ENCODE measurements at regions not wholly inside any gene's neighbourhood (a gene's known extent, or its start where the extent isn't known, plus 50 kb on each side); places are given as distances from the start of the nearest gene placed in this dataset.

DNA sequence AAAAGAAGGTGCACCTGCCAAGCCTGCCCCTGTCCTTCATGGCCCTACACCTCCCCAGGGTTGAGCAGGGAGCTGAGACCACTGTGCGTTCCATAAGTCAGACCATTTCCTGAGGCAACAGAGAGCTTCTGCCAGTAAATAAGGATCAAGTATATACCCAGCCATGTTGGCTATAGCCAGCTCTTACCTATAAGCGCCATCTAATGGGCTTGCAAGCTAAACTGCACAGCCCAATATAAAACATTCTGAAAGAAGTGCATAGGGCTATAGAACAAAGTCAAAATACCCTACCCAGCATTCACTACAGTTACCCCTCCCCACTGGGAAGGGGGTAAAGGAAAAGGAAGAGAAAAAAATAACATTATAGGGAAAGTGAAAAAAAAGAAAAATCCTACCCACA, 59.3 kb upstream of the SCAF11 start:
- Histone ChIP-seq H3K36me3 (ENCODE audit: control insufficient read depth, insufficient read depth, low read length) (no peaks in the 10 kb centered on the region), H3K9me1 (ENCODE audit: insufficient read depth, low read length) (no peaks in the 10 kb centered on the region), H4K20me1 (ENCODE audit: insufficient read depth, low read length) (no peaks in the 10 kb centered on the region), H4K91ac (ENCODE audit: insufficient read depth, low read depth, low read length) (no peak overlapping the region), H3K4me2 (ENCODE audit: low read depth, low read length) (no peak overlapping the region), H3K56ac (ENCODE audit: extremely low read depth, insufficient read depth, low read length) (no peak overlapping the region), H2BK120ac (ENCODE audit: low read depth, low read length) (no peak overlapping the region), H2BK15ac (ENCODE audit: low read depth, low read length) (no peak overlapping the region), H4K5ac (ENCODE audit: low read depth, low read length) (no peak overlapping the region), H2AFZ (replicated peaks; ENCODE audit: low read length, poor library complexity) (no peak overlapping the region), H3K18ac (ENCODE audit: low read depth, low read length) (no peak overlapping the region), H2AK9ac (replicated peaks; ENCODE audit: low read depth, low read length, poor library complexity) (no peak overlapping the region), H3K4me3 (ENCODE audit: insufficient read depth, low read depth, low read length) (no peak overlapping the region), H2AK5ac (ENCODE audit: low read depth, low read length) (no peak overlapping the region), H3K79me1 (ENCODE audit: low read depth in 1 of 2, low read length in 2 of 2) (no peaks in the 10 kb centered on the region), H3K9me3 (ENCODE audit: control insufficient read depth, insufficient read depth, low read length) (peaks cover 15% of the 10 kb centered on the region), H3K9ac (ENCODE audit: low read depth, low read length) (no peak overlapping the region), H3K4me1 (ENCODE audit: control insufficient read depth, insufficient read depth, low read length) (no peaks in the 10 kb centered on the region), H3K23ac (ENCODE audit: low read depth, low read length) (no peak overlapping the region), H4K8ac (ENCODE audit: low read depth in 2 of 2, low read length in 2 of 2) (no peak overlapping the region), H3K27ac (ENCODE audit: insufficient read depth, low read length) (no peak overlapping the region), H3K14ac (replicated peaks; ENCODE audit: low read depth, low read length) (no peak overlapping the region), H3K4ac (ENCODE audit: low read depth, low read length) (no peak overlapping the region), H2BK20ac (ENCODE audit: low read depth, low read length) (no peak overlapping the region), H3K27me3 (ENCODE audit: control insufficient read depth, insufficient read depth, low read length) (no peaks in the 10 kb centered on the region), H2BK5ac (ENCODE audit: low read depth, low read length, poor library complexity, severe bottlenecking) (no peak overlapping the region)
- DNase-seq (no peak), ATAC-seq (ENCODE audit: low read depth) (no peak)
- in situ Hi-C loops (cut with MboI; ENCODE audit: low sequenced_read_pairs): no loop called here
- dilution Hi-C loops (cut with HindIII; ENCODE audit: low sequenced_read_pairs, unreplicated experiment): no loop called here
- TF ChIP-seq USF2 (IDR thresholded peaks at IDR 0.05; ENCODE audit: low read depth, low read length) (no peak), SMC3 (IDR thresholded peaks at IDR 0.05; ENCODE audit: low read depth, low read length) (no peak), MXI1 (IDR thresholded peaks at IDR 0.05; ENCODE audit: borderline replicate concordance, low read depth, low read length) (no peak), FOS (IDR thresholded peaks at IDR 0.05; ENCODE audit: low read depth, low read length) (no peak), CEBPB (IDR thresholded peaks at IDR 0.05; ENCODE audit: low read depth, low read length) (no peak)
- TF ChIP-seq, protein P1, sequence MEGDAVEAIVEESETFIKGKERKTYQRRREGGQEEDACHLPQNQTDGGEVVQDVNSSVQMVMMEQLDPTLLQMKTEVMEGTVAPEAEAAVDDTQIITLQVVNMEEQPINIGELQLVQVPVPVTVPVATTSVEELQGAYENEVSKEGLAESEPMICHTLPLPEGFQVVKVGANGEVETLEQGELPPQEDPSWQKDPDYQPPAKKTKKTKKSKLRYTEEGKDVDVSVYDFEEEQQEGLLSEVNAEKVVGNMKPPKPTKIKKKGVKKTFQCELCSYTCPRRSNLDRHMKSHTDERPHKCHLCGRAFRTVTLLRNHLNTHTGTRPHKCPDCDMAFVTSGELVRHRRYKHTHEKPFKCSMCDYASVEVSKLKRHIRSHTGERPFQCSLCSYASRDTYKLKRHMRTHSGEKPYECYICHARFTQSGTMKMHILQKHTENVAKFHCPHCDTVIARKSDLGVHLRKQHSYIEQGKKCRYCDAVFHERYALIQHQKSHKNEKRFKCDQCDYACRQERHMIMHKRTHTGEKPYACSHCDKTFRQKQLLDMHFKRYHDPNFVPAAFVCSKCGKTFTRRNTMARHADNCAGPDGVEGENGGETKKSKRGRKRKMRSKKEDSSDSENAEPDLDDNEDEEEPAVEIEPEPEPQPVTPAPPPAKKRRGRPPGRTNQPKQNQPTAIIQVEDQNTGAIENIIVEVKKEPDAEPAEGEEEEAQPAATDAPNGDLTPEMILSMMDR (conservative IDR thresholded peaks at IDR 0.05; ENCODE audit: low read depth, low read length): 0 out of 2 replicates have a peak, but pooled peaks have one; percentile 7
- POLR2A ChIA-PET (ENCODE audit: unreplicated experiment): no interaction called here
- no CpG with 5 or more reads among the region's 2 CpGs for WGBS, 2 experiments (ENCODE audit: extremely low coverage in 2 of 2, insufficient read length in 1 of 2)
- no TSS peak for BruUV-seq (replicated peaks)
- intact Hi-C loops (cut with micrococcal nuclease): no loop called here
- CTCF ChIA-PET: no interaction called here
